Peyer's patch (tissue), 4 donors: ENCODE measurements at regions not wholly inside any gene's neighbourhood (a gene's known extent, or its start where the extent isn't known, plus 50 kb on each side); places are given as distances from the start of the nearest gene placed in this dataset.

Source experiments
- DNase-seq, 3 donors: peaks; one replicate each; pipeline ENCODE4 v3.0.0-alpha.2; 2017 to 2019
- H3K27ac ChIP-seq, 4 donors: fragments of 200-600 bp; sonication (generic); one replicate each; pipeline ENCODE4 v1.5.1; 2016 to 2019
- H3K27me3 ChIP-seq, 2 donors: fragments of 200-600 bp; sonication (generic); one replicate each; pipeline ENCODE4 v1.5.1; 2019
- H3K36me3 ChIP-seq, 3 donors: fragments of 200-600 bp; sonication (generic); one replicate each; pipeline ENCODE4 v1.5.1; 2016 to 2019
- H3K4me1 ChIP-seq, 4 donors: fragments of 200-600 bp; sonication (generic); one replicate each; pipeline ENCODE4 v1.5.1; 2016 to 2019
- H3K4me3 ChIP-seq, 4 donors: fragments of 200-600 bp; sonication (generic); 1 replicate in 3 of 4; 2 replicates in 1 of 4; pipeline ENCODE4 v1.5.1; 2016 to 2019; ENCODE audit warnings: mild to moderate bottlenecking in 1 of 4
- H3K9me3 ChIP-seq, 4 donors: fragments of 200-600 bp; sonication (generic); one replicate each; pipeline ENCODE4 v1.5.1; 2016 to 2019; ENCODE audit warnings: mild to moderate bottlenecking in 1 of 4
- CTCF ChIP-seq, 6 experiments: fragments of 450-650 bp in 4 of 6; fragments of 200-600 bp in 2 of 6; sonication (generic) in 1 of 6; IDR thresholded peaks; one replicate each; pipeline ENCODE4 v1.5.1; 2017 to 2019; ENCODE audit warnings: antibody characterized with exemption in 6 of 6, mild to moderate bottlenecking in 3 of 6, moderate library complexity in 1 of 6
- POLR2A ChIP-seq, 2 donors: fragments of 450-650 bp; IDR thresholded peaks; one replicate each; pipeline ENCODE4 v1.5.1; 2017; ENCODE audit warnings: antibody characterized with exemption in 2 of 2, mild to moderate bottlenecking in 2 of 2, moderate library complexity in 2 of 2

- no peak for TF ChIP-seq POLR2A (IDR thresholded peaks at IDR 0.05)
- Histone ChIP-seq H3K4me3 (no peak overlapping the region), H3K36me3 (no peaks in the 10 kb centered on the region), H3K27me3 (no peaks in the 10 kb centered on the region), H3K4me1 (no peaks in the 10 kb centered on the region), H3K9me3 (no peaks in the 10 kb centered on the region), H3K27ac (no peak overlapping the region)
- no peak for DNase-seq
These were observed 54.2 kb upstream of the BCL11B start for GRCh38 chr14:99326041-99326710.

- no peak for DNase-seq
- no peaks in the 10 kb centered on the region for H3K36me3 ChIP-seq
- TF ChIP-seq POLR2A (IDR thresholded peaks at IDR 0.05) = no peak
- TF ChIP-seq CTCF (IDR thresholded peaks at IDR 0.05) = no peak
- H3K9me3 ChIP-seq = no peaks in the 10 kb centered on the region
- no peak overlapping the region for H3K27ac ChIP-seq
- H3K4me3 ChIP-seq = no peak overlapping the region
- H3K27me3 ChIP-seq = no peaks in the 10 kb centered on the region
- H3K4me1 ChIP-seq = peaks cover 0 to 5% (median 0%) of the 10 kb centered on the region in 4 donors
These were observed 53.6 kb upstream of the BCL11B start for GRCh38 chr14:99325591-99325990.

- no peak for TF ChIP-seq CTCF (IDR thresholded peaks at IDR 0.05)
- no peak for TF ChIP-seq POLR2A (IDR thresholded peaks at IDR 0.05)
- Histone ChIP-seq H3K4me3 (no peak overlapping the region), H3K4me1 (peaks cover 0 to 11% (median 0%) of the 10 kb centered on the region in 4 donors), H3K27me3 (no peaks in the 10 kb centered on the region), H3K36me3 (no peaks in the 10 kb centered on the region), H3K27ac (no peak overlapping the region), H3K9me3 (no peaks in the 10 kb centered on the region)
- DNase-seq = no peak
These were observed 53.0 kb upstream of the BCL11B start for GRCh38 chr14:99325016-99325415.

- Histone ChIP-seq H3K27ac (no peak overlapping the region), H3K36me3 (no peaks in the 10 kb centered on the region), H3K9me3 (no peaks in the 10 kb centered on the region), H3K4me3 (no peak overlapping the region), H3K27me3 (no peaks in the 10 kb centered on the region), H3K4me1 (peaks cover 0 to 15% (median 0%) of the 10 kb centered on the region in 4 donors)
- TF ChIP-seq CTCF (IDR thresholded peaks at IDR 0.05) (no peak), POLR2A (IDR thresholded peaks at IDR 0.05) (no peak)
- no peak for DNase-seq
These were observed 52.3 kb upstream of the BCL11B start for GRCh38 chr14:99324291-99324690.

GRCh38 chr14:99323603-99324185, 51.7 kb upstream of the BCL11B start:
- Histone ChIP-seq H3K4me3 (no peak overlapping the region), H3K4me1 (peaks cover 0 to 15% (median 0%) of the 10 kb centered on the region in 4 donors), H3K27ac (no peak overlapping the region), H3K9me3 (no peaks in the 10 kb centered on the region), H3K36me3 (no peaks in the 10 kb centered on the region), H3K27me3 (no peaks in the 10 kb centered on the region)
- DNase-seq = no peak
- TF ChIP-seq POLR2A (IDR thresholded peaks at IDR 0.05) (no peak), CTCF (IDR thresholded peaks at IDR 0.05) (no peak)

- H3K9me3 ChIP-seq = no peaks in the 10 kb centered on the region
- no peak overlapping the region for H3K4me3 ChIP-seq
- peaks cover 0 to 16% (median 0%) of the 10 kb centered on the region in 4 donors for H3K4me1 ChIP-seq
- H3K36me3 ChIP-seq = no peaks in the 10 kb centered on the region
- H3K27me3 ChIP-seq = no peaks in the 10 kb centered on the region
- DNase-seq = peak in 1 of 3 donors; percentile 34
- TF ChIP-seq CTCF (IDR thresholded peaks at IDR 0.05) (no peak), POLR2A (IDR thresholded peaks at IDR 0.05) (no peak)
- H3K27ac ChIP-seq = no peak overlapping the region
These were observed 51.0 kb upstream of the BCL11B start for GRCh38 chr14:99322731-99323599.
